GM13977 (cell line): ENCODE measurements at regions not wholly inside any gene's neighbourhood (a gene's known extent, or its start where the extent isn't known, plus 50 kb on each side); places are given as distances from the start of the nearest gene placed in this dataset.

ENCODE experiments used
- DNase-seq: peaks from one replicate; pipeline ENCODE4 v3.0.0; 2012; ENCODE audit warnings: low spot score
- in situ Hi-C: fragments of 300-500 bp; cut with MboI; formaldehyde crosslinking; loops from one replicate; pipeline ENCODE4 v1.12.0; 2022; ENCODE audit warnings: low sequenced_read_pairs, low pct_unique_long_range_greater_than_20kb, mixed read lengths, inconsistent platforms; ENCODE audit not compliant: unreplicated experiment
- TF ChIP-seq, protein P1 (sequence below): IDR thresholded peaks from 2 replicates; pipeline ENCODE4 v1.5.1; 2012; ENCODE audit warnings: mild to moderate bottlenecking, control low read depth; ENCODE audit not compliant: insufficient read depth; ENCODE audit errors: extremely low read depth, missing control alignments

DNA sequence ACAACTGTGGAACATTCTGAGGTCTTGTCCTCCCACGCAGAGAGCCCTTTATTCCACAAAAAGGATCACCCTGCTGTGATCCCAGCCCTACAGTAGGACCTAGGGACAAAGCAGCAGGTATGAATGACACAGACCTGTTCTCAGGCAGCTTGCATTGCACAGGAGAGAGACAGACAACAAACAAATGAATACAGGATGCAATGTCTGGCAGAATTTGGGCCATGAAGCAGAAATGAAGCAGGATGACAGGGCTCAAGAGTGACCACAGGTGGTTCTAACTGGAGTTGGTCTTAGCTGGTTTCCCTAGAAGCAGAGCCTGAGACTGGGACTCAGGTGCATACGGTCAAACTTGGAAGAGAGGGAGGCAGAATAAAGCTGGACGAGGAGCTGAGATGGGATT, 388.8 kb downstream of the CDK5RAP2 start:
- in situ Hi-C loops, result no loop called here
- no peak for DNase-seq
- TF ChIP-seq, protein P1, sequence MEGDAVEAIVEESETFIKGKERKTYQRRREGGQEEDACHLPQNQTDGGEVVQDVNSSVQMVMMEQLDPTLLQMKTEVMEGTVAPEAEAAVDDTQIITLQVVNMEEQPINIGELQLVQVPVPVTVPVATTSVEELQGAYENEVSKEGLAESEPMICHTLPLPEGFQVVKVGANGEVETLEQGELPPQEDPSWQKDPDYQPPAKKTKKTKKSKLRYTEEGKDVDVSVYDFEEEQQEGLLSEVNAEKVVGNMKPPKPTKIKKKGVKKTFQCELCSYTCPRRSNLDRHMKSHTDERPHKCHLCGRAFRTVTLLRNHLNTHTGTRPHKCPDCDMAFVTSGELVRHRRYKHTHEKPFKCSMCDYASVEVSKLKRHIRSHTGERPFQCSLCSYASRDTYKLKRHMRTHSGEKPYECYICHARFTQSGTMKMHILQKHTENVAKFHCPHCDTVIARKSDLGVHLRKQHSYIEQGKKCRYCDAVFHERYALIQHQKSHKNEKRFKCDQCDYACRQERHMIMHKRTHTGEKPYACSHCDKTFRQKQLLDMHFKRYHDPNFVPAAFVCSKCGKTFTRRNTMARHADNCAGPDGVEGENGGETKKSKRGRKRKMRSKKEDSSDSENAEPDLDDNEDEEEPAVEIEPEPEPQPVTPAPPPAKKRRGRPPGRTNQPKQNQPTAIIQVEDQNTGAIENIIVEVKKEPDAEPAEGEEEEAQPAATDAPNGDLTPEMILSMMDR, result no peak

DNA sequence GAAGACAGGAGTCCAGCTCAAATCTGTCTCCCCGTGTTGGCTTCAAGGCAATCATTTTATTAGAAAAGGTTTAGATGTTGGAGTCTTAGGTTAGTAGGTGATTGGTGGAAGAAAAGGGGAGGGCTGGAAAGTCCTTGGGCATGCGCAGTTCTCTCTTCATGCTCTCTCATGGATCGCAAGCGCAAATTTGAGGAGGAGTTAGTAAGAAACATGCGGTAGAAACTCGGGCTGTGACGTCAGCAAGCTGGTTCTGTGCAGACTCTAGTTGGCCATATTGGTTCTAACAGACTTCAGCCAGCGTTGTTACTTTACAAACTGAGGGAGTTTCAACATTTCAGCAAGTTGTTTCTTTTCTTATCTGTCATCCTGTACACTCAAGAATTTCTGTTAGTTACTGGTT, 392.2 kb downstream of the CDK5RAP2 start:
- no peak for DNase-seq
- in situ Hi-C loops, result no loop called here
- TF ChIP-seq, protein P1, result no peak

DNA sequence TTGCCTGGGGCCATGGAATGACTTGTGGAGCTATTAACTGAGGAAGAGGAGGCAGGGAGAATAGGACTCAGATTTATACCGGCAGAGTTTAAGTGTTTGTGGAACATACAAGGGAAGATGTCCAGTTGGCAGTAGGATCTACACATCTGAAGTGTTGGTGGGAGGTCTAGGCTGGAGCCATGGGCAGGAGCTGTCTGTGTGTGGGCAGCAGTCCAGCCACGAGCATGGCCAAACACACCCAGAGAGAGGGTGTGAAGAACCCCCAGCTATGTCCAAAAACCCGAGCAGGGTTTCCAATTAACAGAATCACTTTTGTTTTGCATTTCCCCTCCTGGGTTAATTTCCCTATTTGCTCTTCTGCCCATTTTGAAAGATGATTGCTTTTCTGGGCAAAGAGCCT, 393.7 kb downstream of the CDK5RAP2 start:
- no peak for DNase-seq
- TF ChIP-seq, protein P1, result no peak
- in situ Hi-C loops, result no loop called here

DNA sequence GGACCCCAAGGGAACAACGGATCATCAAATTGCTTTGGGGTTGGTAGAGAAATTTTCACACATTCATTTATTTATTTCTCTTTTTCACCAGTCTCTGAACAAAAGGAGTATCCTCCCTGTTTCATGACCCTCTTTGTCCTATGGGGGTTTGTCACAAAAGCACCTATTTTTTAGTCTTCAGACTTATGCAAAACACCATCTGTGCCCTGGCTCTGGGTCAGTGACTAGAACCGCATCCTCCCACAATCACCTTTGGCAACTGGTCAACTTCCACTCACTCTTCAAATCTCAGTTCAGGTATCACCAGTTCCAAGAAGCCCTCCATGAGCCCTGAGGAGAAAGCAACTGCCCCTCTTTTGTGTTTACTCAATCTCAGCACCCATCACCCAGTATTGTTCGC, 395.7 kb downstream of the CDK5RAP2 start:
- no peak for DNase-seq
- in situ Hi-C loops, result no loop called here
- TF ChIP-seq, protein P1, result no peak

DNA sequence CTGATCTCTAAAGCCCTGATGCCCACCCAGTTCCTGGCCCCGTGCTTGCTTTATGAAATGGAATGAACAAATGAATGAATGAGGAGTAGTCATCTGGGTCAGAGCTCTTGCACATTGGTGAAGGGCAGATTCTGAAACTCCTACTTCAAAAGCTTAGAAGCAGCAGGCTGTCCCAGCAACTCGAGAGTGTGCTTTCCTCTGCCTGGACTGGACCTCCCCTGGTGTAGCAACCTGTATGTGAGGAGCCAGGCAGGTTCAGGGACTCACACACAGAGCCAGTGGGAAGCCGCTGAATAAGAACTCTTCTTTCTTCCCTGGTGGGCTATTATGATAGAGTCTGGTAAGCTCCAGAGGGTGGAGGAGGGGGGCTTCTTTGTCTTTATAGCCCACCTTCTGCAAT, 396.4 kb downstream of the CDK5RAP2 start:
- no peak for DNase-seq
- TF ChIP-seq, protein P1, result no peak
- in situ Hi-C loops, result no loop called here

DNA sequence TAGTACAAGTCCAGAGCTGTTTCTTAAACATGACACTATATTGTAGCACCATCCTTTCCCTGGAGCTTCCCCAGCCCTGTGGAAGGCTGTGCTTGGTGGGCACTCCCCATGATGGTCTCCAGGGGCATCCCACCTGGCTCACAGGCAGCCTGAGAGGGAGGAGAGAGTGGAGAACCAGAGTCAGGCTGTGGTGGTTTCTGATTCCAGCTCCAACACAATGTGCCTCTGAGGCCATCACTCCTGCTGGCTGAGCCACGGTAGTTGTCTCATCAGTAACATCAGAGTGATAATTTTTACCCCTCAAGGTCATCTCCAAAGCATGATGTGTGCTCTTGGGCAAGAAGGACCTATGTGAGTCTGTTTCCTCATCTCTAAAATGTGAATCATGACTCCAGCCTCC, 398.0 kb downstream of the CDK5RAP2 start:
- TF ChIP-seq, protein P1, result no peak
- in situ Hi-C loops, result no loop called here
- no peak for DNase-seq

DNA sequence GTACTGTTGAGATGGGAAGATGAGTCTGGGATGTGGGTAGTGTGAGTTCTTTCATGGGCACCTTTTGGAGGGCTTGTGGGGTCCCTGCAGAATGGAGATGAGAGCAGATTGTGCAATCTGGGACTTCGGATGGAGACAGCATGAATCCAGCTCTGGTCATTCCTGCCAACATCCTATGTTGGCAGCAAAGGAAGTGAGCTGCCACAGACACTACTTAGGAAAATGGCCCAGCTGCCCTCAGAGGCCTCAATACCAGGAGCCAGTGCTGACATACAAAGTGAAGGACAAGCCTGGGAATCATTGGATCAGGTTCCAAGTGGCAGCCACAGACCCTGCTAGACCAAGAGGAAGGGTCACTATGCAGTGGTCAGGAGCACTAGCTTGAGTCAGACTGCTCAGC, 402.8 kb downstream of the CDK5RAP2 start:
- TF ChIP-seq, protein P1, result no peak
- DNase-seq, result no peak
- in situ Hi-C loops, result no loop called here
